Hematopoietic multipotent progenitor cell treated with erythropoietin and hydrocortisone succinate and interleukin-3 and kit ligand, for 15 days (in vitro differentiated cells): ENCODE measurements at regions not wholly inside any gene's neighbourhood (a gene's known extent, or its start where the extent isn't known, plus 50 kb on each side); places are given as distances from the start of the nearest gene placed in this dataset.

ENCODE experiments used
- DNase-seq: peaks from one replicate; pipeline ENCODE4 v3.0.0-alpha.2; 2015; ENCODE audit warnings: low spot score

GRCh38 chr19:29096896-29097295, 116.1 kb downstream of the UQCRFS1 start:
- no peak for DNase-seq

- DNase-seq, result no peak
These were observed 119.4 kb downstream of the UQCRFS1 start for GRCh38 chr19:29093553-29093908.

GRCh38 chr19:29092712-29093552, 120.0 kb downstream of the UQCRFS1 start:
- no peak for DNase-seq

- DNase-seq, result no peak
These were observed 122.0 kb downstream of the UQCRFS1 start for GRCh38 chr19:29090783-29091526.

- DNase-seq, result no peak
These were observed 123.6 kb downstream of the UQCRFS1 start for GRCh38 chr19:29089315-29089870.

- DNase-seq, result no peak
These were observed 124.2 kb downstream of the UQCRFS1 start for GRCh38 chr19:29088761-29089160.

GRCh38 chr19:29086646-29087045, 126.3 kb downstream of the UQCRFS1 start:
- DNase-seq, result no peak

GRCh38 chr19:29086182-29086581, 126.8 kb downstream of the UQCRFS1 start:
- DNase-seq, result no peak

GRCh38 chr19:29085630-29086029, 127.3 kb downstream of the UQCRFS1 start:
- no peak for DNase-seq

- no peak for DNase-seq
These were observed 127.7 kb downstream of the UQCRFS1 start for GRCh38 chr19:29085206-29085605.

- no peak for DNase-seq
These were observed 128.7 kb downstream of the UQCRFS1 start for GRCh38 chr19:29084266-29084665.

- no peak for DNase-seq
These were observed 129.1 kb downstream of the UQCRFS1 start for GRCh38 chr19:29083863-29084262.

- DNase-seq, result no peak
These were observed 133.5 kb downstream of the UQCRFS1 start for GRCh38 chr19:29079356-29080032.

- no peak for DNase-seq
These were observed 136.0 kb downstream of the UQCRFS1 start for GRCh38 chr19:29076963-29077362.

- DNase-seq, result no peak
These were observed 136.8 kb downstream of the UQCRFS1 start for GRCh38 chr19:29076161-29076560.

GRCh38 chr19:29075149-29075548, 137.8 kb downstream of the UQCRFS1 start:
- no peak for DNase-seq

- no peak for DNase-seq
These were observed 138.4 kb downstream of the UQCRFS1 start for GRCh38 chr19:29074579-29074978.

GRCh38 chr19:29067831-29068230, 145.1 kb downstream of the UQCRFS1 start:
- no peak for DNase-seq

- no peak for DNase-seq
These were observed 150.2 kb downstream of the UQCRFS1 start for GRCh38 chr19:29062475-29063435.

- DNase-seq, result no peak
These were observed 152.1 kb downstream of the UQCRFS1 start for GRCh38 chr19:29060813-29061364.

GRCh38 chr19:29056535-29056934, 156.4 kb downstream of the UQCRFS1 start:
- no peak for DNase-seq
